ENCODE measurements at regions not wholly inside any gene's neighbourhood (a gene's known extent, or its start where the extent isn't known, plus 50 kb on each side); places are given as distances from the start of the nearest gene placed in this dataset.

- no peak overlapping the region for H3K27ac ChIP-seq (ENCODE audit: low read depth, low read length, poor library complexity, severe bottlenecking)
- no peak overlapping the region for H3K4me2 ChIP-seq (ENCODE audit: low read length)
- no peaks in the 10 kb centered on the region for H3K9me3 ChIP-seq (ENCODE audit: low read length)
- H3K36me3 ChIP-seq (ENCODE audit: insufficient read depth, low read length): no peaks in the 10 kb centered on the region
- H3K9ac ChIP-seq (ENCODE audit: low read length): no peak overlapping the region
- H4K20me1 ChIP-seq (ENCODE audit: insufficient read depth, low read length): no peaks in the 10 kb centered on the region
- H2AFZ ChIP-seq (ENCODE audit: low read length): no peak overlapping the region
- H3K79me2 ChIP-seq (ENCODE audit: insufficient read depth, low read length): no peaks in the 10 kb centered on the region
- no peaks in the 10 kb centered on the region for H3K9me2 ChIP-seq (ENCODE audit: low read depth, low read length)
- H3F3A ChIP-seq (ENCODE audit: insufficient read depth, low read length): no peaks in the 10 kb centered on the region
- no peak for TF ChIP-seq CTCF (IDR thresholded peaks at IDR 0.05; ENCODE audit: low read length)
- no peak for TF ChIP-seq EZH2 (IDR thresholded peaks at IDR 0.05; ENCODE audit: borderline replicate concordance, low read length)
- no peaks in the 10 kb centered on the region for H3K27me3 ChIP-seq (ENCODE audit: insufficient read depth, low read length)
- no peak overlapping the region for H3K4me3 ChIP-seq (ENCODE audit: low read depth, low read length, poor library complexity, severe bottlenecking)
- no peaks in the 10 kb centered on the region for H3K4me1 ChIP-seq (ENCODE audit: insufficient read depth, low read length, severe bottlenecking)
These were observed 406.5 kb upstream of the THBS1 start for GRCh38 chr15:39174332-39174731.

- TF ChIP-seq CTCF (IDR thresholded peaks at IDR 0.05; ENCODE audit: low read length) (no peak), EZH2 (IDR thresholded peaks at IDR 0.05; ENCODE audit: borderline replicate concordance, low read length) (no peak)
- Histone ChIP-seq H3K27me3 (ENCODE audit: insufficient read depth, low read length) (no peaks in the 10 kb centered on the region), H3K9me3 (ENCODE audit: low read length) (no peaks in the 10 kb centered on the region), H3K4me3 (ENCODE audit: low read depth, low read length, poor library complexity, severe bottlenecking) (no peak overlapping the region), H3K4me1 (ENCODE audit: insufficient read depth, low read length, severe bottlenecking) (no peaks in the 10 kb centered on the region), H3K9ac (ENCODE audit: low read length) (no peak overlapping the region), H3F3A (ENCODE audit: insufficient read depth, low read length) (no peaks in the 10 kb centered on the region), H4K20me1 (ENCODE audit: insufficient read depth, low read length) (no peaks in the 10 kb centered on the region), H2AFZ (ENCODE audit: low read length) (no peak overlapping the region), H3K27ac (ENCODE audit: low read depth, low read length, poor library complexity, severe bottlenecking) (no peak overlapping the region), H3K79me2 (ENCODE audit: insufficient read depth, low read length) (no peaks in the 10 kb centered on the region), H3K36me3 (ENCODE audit: insufficient read depth, low read length) (no peaks in the 10 kb centered on the region), H3K9me2 (ENCODE audit: low read depth, low read length) (no peaks in the 10 kb centered on the region), H3K4me2 (ENCODE audit: low read length) (no peak overlapping the region)
These were observed 404.8 kb upstream of the THBS1 start for GRCh38 chr15:39176030-39176429.

GRCh38 chr15:39177561-39177960 is 403.3 kb upstream of the THBS1 start:
- H3F3A ChIP-seq (ENCODE audit: insufficient read depth, low read length): no peaks in the 10 kb centered on the region
- no peaks in the 10 kb centered on the region for H3K79me2 ChIP-seq (ENCODE audit: insufficient read depth, low read length)
- no peaks in the 10 kb centered on the region for H3K9me2 ChIP-seq (ENCODE audit: low read depth, low read length)
- H3K4me2 ChIP-seq (ENCODE audit: low read length): no peak overlapping the region
- no peak overlapping the region for H3K9ac ChIP-seq (ENCODE audit: low read length)
- H3K27ac ChIP-seq (ENCODE audit: low read depth, low read length, poor library complexity, severe bottlenecking): no peak overlapping the region
- TF ChIP-seq EZH2 (IDR thresholded peaks at IDR 0.05; ENCODE audit: borderline replicate concordance, low read length) (no peak), CTCF (IDR thresholded peaks at IDR 0.05; ENCODE audit: low read length) (no peak)
- no peaks in the 10 kb centered on the region for H3K36me3 ChIP-seq (ENCODE audit: insufficient read depth, low read length)
- H3K4me1 ChIP-seq (ENCODE audit: insufficient read depth, low read length, severe bottlenecking): no peaks in the 10 kb centered on the region
- H3K9me3 ChIP-seq (ENCODE audit: low read length): no peaks in the 10 kb centered on the region
- no peak overlapping the region for H3K4me3 ChIP-seq (ENCODE audit: low read depth, low read length, poor library complexity, severe bottlenecking)
- no peaks in the 10 kb centered on the region for H4K20me1 ChIP-seq (ENCODE audit: insufficient read depth, low read length)
- H2AFZ ChIP-seq (ENCODE audit: low read length): no peak overlapping the region
- H3K27me3 ChIP-seq (ENCODE audit: insufficient read depth, low read length): no peaks in the 10 kb centered on the region; the same call in 1 of the 2 replicates
